ENCODE measurements at regions not wholly inside any gene's neighbourhood (a gene's known extent, or its start where the extent isn't known, plus 50 kb on each side); places are given as distances from the start of the nearest gene placed in this dataset.

DNA sequence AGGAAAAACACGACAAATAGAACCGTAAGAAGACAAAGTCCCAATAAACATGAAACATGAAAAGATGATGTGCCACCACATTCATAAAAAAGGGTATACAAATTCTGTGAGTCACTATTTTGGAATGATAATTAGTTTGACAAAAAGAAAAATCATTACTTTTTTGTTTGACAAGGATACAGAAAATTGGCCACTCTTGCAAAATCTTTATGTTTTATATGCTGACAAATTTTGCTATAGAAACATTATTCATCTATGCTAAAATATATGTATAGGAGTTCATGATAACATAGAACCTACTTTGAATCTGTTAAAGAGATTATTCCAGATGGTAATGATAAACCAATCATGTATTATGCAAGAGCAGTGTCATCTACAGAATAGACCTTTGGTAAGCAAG lies 1201.0 kb downstream of the FSCB start:
- TF ChIP-seq, protein P1, sequence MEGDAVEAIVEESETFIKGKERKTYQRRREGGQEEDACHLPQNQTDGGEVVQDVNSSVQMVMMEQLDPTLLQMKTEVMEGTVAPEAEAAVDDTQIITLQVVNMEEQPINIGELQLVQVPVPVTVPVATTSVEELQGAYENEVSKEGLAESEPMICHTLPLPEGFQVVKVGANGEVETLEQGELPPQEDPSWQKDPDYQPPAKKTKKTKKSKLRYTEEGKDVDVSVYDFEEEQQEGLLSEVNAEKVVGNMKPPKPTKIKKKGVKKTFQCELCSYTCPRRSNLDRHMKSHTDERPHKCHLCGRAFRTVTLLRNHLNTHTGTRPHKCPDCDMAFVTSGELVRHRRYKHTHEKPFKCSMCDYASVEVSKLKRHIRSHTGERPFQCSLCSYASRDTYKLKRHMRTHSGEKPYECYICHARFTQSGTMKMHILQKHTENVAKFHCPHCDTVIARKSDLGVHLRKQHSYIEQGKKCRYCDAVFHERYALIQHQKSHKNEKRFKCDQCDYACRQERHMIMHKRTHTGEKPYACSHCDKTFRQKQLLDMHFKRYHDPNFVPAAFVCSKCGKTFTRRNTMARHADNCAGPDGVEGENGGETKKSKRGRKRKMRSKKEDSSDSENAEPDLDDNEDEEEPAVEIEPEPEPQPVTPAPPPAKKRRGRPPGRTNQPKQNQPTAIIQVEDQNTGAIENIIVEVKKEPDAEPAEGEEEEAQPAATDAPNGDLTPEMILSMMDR (IDR thresholded peaks at IDR 0.05): no peak
- TF ChIP-seq SIN3A (IDR thresholded peaks at IDR 0.05; ENCODE audit: borderline replicate concordance, insufficient read depth, low read depth, low read length): no peak
- TF ChIP-seq, protein P2, sequence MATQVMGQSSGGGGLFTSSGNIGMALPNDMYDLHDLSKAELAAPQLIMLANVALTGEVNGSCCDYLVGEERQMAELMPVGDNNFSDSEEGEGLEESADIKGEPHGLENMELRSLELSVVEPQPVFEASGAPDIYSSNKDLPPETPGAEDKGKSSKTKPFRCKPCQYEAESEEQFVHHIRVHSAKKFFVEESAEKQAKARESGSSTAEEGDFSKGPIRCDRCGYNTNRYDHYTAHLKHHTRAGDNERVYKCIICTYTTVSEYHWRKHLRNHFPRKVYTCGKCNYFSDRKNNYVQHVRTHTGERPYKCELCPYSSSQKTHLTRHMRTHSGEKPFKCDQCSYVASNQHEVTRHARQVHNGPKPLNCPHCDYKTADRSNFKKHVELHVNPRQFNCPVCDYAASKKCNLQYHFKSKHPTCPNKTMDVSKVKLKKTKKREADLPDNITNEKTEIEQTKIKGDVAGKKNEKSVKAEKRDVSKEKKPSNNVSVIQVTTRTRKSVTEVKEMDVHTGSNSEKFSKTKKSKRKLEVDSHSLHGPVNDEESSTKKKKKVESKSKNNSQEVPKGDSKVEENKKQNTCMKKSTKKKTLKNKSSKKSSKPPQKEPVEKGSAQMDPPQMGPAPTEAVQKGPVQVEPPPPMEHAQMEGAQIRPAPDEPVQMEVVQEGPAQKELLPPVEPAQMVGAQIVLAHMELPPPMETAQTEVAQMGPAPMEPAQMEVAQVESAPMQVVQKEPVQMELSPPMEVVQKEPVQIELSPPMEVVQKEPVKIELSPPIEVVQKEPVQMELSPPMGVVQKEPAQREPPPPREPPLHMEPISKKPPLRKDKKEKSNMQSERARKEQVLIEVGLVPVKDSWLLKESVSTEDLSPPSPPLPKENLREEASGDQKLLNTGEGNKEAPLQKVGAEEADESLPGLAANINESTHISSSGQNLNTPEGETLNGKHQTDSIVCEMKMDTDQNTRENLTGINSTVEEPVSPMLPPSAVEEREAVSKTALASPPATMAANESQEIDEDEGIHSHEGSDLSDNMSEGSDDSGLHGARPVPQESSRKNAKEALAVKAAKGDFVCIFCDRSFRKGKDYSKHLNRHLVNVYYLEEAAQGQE (IDR thresholded peaks at IDR 0.05; ENCODE audit: insufficient read depth in 1 of 2, low read depth in 2 of 2, low read length in 1 of 2): no peak

All from Panc1 (cell line).